Pulmonary artery endothelial cell (primary cell): ENCODE measurements at regions not wholly inside any gene's neighbourhood (a gene's known extent, or its start where the extent isn't known, plus 50 kb on each side); places are given as distances from the start of the nearest gene placed in this dataset.

ENCODE experiments used
- DNase-seq: peaks from one replicate; pipeline ENCODE4 v3.0.0-alpha.2; 2011; ENCODE audit warnings: low read depth, low spot score

DNA sequence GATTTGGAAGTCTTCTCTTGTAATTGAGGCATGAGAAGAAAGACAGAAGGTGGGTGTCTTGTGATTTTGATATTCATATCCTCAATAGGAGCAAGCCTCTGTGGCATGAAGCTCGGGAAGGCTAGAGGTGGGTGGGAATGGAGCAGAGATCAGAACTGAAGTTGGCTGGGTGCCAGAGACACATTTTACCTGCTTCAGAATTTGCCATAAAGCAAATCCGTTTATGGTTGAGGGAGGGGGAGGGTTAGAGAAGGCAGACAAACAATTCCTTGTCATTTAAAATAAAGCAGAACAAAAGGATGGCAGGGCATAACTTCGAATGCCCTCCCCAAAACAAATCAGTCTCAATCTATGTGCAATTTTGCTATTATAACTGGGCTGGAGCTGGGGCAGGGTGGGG, 305.9 kb downstream of the KLF5 start:
- DNase-seq, result no peak

DNA sequence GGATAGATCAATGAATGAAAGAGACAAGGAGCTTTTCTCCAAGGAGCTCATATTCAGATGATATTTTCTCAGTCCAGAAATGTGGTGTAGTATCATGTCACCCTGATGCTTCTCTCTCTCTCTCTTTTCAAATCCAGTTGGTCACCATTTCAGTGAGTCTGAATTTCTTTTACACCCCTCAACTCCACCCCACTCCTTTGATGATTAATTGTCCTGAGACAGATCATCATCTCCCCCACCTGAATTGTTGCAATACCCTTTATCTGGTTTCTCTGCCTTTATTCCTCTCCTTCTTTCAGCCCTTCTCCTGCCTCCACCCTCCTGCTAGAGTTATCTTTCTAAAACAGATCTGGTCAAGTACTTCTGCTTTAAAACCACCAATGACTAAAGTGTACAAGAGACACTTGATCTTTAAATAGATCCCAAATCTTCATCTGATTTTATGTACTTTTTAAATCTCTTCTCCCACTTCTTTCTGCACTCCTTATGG, 299.8 kb downstream of the KLF5 start:
- no peak for DNase-seq

DNA sequence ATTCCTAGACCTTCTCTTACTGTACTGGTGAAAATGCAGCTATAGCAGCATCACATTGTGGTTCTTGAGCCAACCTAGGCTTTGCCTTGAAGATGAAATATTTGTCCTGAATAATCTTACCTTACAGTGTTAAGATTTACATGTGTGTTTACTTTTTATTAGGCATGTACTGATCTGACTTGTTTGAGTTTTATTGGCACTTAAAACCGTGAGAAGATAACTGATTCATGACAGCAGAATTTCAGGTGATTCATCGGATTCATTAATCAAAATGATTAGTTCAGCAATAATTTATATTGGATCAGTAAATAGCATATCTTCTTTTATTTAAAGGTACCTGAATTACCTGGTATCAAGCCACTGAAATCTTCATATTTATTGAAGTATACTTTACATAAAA, 296.3 kb downstream of the KLF5 start:
- no peak for DNase-seq

DNA sequence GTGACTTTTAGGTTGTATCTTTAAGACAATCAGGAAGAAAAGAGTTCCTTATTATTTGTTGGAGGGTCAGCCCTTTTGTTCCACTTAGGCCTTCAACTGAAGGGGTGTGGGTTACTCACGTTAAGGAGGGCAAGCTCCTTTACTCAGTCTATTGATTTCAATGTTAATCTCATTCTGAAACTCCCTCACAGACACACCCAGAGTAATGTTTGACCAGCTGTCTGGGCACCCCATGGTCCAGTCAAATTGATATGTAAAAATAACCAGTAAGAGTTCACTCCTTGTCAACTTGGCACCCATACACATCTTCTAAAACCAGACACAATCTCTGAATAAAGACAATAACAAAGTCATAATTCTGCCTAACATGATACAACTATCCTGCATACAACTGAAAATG, 292.9 kb downstream of the KLF5 start:
- DNase-seq, result no peak

DNA sequence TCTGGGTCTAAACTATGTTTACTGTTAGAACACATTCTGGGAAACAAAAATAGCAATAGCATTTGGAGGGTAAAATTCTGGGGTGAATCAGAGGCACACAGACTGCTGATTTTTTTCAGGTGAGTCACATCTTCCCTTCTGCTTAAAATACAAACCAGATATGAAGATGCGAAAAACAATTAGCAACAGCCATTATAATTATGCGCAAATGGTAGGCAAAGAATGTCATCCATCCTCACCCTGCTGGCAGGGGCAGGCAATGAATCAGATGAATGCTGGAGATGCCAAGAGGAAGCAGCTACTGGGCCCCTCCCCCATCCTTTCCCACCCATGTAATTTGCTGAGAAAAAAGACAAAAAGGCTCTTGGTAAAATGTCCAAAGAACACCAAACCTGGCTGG, 282.9 kb downstream of the KLF5 start:
- no peak for DNase-seq

DNA sequence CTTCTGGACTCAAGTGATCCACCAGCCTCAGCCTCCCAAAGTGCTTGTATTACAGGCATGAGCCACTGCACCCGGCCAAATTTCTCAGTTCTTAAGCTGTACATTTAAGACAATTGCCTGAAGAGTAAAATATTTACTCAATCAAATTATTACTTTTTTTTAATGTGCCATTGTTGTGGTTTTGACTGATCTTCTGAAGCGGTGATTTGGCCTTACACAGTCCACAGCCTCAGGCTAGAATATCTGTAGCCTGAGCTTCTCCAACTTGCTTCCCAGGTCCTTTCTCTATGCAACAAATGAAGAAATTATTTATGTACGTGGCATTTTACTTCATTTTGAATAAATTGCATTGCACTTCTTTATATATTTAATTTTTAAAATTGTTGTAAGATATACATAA, 281.3 kb downstream of the KLF5 start:
- DNase-seq, result no peak

DNA sequence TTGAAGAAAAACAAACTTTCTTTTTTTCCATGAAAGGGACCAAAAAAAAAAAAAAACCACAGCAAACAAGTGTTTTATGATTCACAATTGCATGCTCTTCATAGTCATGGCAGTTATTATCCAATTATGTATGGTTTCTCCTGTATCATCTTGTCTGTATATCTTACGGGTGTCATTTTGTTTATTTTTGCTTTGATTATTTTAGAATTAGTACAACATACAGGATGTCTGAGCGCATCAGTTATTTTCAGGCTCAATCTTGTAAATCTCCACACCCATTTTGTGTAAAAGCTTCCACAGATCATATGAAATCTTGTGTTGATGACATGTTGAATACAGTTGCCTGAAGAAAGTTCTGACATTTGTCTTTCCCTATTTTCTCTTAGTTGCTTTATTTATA, 280.3 kb downstream of the KLF5 start:
- DNase-seq, result no peak

DNA sequence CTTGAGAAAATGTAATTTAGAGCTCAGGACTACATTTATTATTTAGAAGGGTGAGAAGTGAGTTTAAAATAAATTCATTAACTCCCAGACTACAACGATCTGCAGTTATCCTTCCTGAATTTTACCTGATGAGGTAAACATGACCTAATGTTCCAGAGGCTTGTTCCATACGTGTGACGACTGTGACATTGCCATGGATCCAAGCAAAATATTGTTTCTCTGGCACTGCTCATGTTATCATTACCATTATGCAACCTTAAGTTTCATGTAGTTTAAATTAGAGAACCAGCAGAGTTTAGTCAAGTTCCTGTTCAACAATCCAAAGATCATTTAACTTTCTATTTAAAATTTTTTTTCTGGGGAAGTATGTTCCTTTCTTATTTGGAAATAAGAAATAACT, 279.6 kb downstream of the KLF5 start:
- DNase-seq, result no peak

DNA sequence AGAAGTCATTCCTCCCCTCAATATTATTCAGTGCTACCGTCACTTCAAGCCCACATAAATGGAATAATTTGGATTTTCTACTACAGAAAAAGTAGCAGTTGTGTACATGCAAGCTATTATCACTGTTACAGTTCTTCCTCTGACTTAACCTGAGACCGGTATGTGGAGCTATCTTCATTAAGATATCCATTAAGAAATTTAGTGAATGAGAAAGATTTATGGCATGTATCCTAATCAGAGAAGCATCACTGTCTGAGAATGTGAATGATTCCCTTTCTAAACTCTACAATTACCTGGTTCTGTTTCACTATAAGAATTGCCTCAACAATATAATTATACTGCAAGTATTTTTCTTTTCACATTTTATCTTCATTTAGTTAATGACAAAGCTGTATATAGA, 278.7 kb downstream of the KLF5 start:
- no peak for DNase-seq

DNA sequence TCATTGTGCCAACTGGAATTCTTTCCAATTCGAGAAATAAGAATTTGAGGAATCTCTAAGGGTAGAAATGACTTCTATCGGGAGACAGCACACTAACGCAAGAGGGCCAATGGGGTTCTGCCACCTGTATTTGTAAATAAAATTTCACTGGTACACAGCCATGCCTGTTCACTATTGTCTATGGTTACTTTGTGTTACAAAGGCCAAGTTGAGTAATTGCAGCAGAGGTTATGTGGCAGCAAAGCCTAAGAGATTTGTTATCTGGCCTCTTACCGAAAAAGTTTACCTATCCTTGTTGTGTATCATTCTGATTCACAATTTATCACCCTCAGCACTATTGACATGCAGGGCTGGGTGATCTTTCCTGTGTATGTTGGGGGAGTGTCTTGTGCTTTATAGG, 278.0 kb downstream of the KLF5 start:
- no peak for DNase-seq

DNA sequence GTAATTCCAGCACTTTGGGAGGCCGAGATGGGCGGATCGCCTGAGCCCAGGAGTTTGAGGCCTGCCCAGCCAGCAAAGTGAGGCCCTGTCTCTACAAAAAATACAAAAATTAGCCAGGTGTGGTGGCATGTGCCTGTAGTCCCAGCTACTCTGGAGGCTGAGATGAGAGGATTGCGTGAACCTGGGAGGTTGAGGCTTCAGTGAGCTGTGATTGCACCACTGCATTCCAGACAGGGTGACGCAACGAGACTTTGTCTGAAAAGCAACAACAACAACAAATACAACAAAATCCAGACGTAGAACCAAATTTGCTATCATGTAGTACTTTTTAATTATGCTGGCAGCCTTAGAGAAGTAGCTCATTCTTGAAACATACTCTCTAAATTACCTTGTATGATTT, 277.1 kb downstream of the KLF5 start:
- no peak for DNase-seq

DNA sequence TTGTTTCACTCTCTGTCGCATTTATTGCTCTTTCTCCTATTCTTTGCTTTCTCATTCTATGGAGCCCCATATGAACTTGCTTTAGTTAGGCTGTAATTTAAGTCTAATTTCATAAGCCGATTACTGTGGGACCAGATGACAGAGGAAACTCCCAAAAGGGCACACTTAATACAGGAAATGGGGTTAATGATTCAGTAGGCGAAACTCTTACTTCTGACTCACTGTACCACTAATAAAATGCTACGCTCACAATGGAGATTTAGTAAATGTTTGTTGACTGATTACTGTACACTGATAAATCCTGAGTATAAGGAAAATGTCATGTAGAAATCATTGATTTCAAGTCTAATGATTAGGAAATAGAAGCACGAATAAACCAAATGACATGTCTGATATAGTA, 276.4 kb downstream of the KLF5 start:
- DNase-seq, result no peak

DNA sequence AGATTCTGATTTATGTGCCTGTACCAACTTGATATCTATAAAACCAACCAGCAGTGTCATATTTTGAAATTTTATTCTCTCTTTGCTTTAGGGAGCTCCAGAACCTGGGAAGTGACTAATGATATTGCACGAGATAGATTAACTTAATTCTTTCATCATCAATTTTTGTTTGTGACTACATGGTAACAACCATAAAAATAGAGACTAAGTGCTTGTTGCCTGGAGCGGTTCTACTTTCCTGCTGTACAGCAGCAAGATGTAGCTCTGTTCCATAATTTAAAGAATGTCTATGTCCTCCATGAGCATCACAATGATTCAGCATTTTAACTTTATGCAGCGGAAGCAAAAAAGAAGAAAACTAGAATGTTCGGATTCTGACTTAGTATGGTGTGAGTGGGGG, 275.6 kb downstream of the KLF5 start:
- no peak for DNase-seq

DNA sequence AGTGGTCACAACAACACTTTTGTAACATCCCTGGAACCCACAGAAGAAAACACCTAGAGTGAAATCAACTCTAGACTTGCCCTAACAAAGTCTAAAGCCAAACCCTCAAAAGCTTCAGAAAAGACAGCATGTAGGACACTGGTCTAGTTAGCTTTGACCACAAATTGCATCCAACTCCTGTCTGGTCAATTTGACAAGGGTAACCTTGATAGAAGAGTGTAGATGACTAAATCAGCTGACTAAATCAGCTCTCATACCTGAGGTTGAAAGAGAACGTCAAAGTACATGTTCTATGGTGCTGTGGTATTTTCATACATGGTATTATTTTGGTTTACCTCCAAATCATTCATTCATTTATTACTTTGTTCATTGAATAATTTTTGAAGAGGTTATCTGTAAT, 272.8 kb downstream of the KLF5 start:
- no peak for DNase-seq

DNA sequence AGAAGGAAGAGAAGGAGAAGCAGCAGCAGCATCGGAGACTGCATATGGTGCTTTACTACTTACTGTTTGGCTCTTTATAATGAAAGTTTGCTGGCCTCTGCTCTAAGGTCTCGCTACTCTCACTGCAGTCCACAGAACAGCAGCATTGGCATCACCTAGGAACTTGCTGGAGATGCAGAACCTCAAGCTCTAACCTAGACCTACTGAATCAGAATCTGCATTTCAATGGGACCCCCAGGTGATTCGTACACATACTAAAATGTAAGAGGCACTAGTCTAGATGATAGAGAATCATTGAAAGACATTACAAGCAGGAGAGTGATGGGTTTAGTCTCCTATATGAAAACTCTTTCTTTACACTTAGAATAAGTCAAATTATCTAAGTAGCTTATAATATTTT, 270.6 kb downstream of the KLF5 start:
- DNase-seq, result no peak

DNA sequence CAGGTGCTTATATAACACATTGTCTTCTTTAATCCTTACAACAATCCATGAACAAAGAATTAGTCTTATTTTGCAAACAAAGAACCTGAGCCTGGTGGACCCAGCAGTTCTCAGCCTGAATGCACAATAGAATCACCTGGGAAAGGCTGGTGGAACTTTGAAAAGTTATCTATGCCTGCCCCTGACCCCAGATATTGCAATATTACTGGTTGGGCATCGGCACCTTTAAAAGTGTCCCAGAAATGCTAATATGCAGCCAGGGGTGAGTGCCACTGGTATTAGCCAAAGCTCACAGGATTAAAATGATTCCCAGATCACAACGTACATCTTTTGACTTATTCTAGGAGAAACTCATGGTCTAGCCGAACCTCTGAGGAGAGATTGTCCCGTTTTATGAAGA, 268.8 kb downstream of the KLF5 start:
- no peak for DNase-seq

DNA sequence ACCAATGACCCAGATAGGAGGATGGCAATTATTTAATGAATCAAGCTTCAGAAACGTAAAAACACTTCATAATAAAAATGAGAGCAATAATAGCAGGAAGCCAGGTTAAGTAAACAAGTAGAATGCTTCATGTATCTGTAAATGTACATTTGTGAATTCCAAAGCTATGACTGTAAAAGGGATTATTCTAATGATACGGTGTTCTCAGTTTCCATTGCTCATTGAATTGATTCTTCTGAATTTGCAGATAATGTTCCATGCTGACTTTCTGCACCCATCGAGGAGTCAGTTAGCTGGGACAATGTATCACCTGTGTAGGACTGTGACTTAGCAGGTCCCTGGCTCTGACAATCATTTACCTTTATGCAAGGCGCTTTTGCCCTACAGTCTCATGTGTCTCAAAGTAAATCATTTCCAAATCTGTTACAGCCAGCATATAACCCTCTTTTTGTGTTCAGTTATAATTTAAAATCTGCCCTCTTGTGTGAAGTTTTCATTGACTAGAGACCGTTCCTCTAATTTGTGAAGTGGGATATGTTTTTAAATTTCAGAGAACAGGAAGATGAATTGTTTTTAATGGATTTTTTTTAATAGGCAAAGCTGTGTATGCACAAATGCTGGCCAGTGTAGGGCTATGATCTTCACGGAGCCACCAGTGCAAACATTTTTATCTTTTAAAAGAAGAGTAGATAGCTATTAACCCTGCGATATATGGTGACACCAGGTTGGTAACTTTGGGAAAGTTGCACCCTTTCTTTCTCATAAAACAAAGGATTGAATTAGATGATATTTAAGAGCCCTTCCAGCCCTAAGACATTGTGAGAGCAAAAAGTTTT, 267.1 kb downstream of the KLF5 start:
- no peak for DNase-seq

DNA sequence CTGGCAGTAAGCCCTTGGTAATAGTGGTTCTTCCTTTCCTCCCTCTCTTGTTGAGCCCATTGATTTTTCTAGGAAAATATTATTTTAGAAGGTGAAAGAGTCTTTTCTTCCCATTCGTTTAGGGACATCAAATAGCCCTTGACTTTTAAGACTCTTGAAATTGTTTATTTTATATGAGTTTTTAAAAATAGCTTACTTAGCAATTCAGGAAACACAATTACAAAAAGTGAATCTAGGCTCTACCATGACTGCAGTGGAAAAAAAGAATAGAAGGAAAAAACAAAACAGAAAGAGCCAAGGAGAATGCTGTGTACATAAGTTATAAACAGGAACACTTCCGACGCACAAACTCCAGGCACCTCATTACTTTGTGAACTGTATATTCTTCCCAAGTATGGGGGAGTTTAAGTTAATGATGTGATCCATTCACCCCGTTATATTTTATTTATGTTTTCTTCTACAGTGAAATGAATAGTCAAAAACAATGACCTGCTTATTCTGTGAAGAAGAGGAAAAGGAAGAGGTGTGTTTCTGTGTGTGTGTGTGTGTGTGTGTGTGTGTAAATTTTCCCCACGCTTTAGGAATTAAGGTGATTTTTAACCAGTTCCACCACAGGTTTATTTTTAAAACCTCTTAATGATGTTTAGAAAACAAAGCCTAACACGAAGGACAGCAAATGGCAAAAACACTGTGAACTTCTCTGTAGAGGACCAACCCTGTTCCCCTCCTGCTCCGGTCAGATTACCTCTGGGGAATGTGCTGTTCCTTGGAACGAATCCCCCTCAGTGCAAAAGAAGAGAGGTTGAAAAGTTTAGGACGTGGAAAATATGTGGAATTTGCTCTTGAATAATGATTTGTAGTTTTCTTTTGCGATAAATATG, 266.3 kb downstream of the KLF5 start:
- no peak for DNase-seq

DNA sequence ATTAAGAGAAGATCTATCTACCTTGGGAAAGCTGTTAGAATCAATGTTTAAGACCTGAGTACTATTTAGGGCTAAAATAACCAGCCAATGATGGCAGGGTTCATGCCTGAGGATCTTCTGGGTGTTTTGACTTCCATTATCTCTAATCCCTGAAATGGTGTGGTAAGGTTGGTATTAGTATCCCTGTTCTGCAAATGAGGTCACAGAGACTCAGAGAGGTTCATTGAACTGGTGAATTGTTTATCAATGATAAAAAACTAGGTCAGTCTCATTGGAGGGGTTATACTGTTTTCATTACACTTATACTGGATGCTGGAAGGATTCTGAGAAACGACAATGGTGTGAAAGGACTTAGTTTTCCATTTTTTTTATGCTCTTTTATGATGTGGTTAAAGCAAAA, 264.8 kb downstream of the KLF5 start:
- DNase-seq, result no peak

DNA sequence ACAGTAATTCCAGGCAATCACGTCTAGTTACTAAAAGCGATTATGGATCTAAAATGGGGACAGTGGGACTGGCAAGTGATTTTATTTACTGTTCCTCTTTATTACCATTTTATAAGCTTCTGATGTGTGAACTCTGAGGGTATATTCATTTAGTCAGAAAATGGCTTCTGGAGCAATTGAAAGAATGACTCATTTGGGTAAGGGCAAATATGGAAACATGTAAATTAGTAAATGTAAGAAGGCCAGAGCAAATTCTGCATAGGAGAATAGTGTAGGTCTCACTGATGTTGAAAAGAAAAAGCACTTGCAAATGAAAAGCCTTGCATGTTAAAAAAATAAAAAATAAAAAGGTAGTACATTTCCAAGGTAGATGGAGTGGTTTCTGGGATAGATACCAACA, 262.2 kb downstream of the KLF5 start:
- DNase-seq, result no peak

DNA sequence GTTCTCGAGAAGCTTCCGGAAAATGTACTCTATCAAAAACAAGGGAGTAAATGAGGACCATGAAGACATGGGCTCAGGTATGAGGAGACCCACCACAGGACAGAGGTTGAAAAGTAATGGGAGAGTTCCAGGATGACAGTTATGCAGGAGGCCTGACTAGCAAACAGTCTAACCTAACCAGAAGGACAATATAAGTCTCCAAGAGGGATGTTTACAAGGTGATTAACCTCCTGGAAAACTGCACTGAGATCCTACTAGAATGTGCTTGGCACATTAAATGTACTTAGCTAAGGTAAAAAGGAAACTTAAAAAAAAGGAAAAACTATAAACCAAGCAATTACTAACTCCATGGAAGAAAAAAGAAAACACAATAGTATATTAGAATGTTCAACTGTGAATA, 258.3 kb downstream of the KLF5 start:
- DNase-seq, result no peak

DNA sequence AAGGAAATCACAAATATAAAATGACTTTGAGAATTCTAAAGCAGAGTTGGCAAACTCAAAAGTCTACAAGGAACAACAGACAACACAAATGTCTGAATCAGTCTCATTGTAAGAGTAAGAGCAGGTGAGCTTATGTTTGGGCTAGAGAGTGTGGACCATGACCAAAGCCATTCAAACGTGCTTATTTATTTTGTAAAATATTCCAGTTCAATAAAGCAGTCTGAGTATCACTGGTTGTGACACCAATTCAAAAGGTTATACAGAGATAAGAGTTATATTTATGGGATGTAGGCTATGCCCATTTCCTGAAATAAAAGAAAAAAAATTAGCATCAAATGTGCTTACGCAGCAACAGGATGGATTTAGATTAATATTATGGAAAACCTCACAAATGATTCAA, 251.6 kb downstream of the KLF5 start:
- no peak for DNase-seq

DNA sequence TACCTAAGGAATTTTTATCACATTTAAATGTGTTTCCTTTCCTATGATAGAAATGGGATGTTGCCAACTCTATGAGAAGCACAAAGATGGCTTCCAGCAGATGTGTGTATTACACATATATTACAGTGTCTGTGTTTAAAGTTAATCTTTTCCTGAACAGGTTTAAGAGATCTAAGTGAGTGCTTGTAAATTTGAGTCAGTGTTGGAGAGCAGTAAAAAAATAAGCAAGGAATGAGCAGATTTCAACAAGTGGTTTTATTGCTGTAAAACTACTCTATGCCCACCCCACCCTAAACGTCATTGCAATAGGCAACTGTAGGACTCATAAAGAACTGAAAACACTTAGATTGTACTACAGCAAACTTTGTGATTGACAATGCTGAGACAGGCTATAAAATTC, 248.7 kb downstream of the KLF5 start:
- DNase-seq, result no peak
